ENCODE measurements at regions not wholly inside any gene's neighbourhood (a gene's known extent, or its start where the extent isn't known, plus 50 kb on each side); places are given as distances from the start of the nearest gene placed in this dataset.

- no peak for TF ChIP-seq EZH2 (IDR thresholded peaks at IDR 0.05; ENCODE audit: borderline replicate concordance)
- TF ChIP-seq CTCF (IDR thresholded peaks at IDR 0.05; ENCODE audit: poor library complexity) = no peak
Measured at GRCh38 chr13:90951663-90952062, 395.8 kb upstream of the MIR17HG start.
